ENCODE measurements at regions not wholly inside any gene's neighbourhood (a gene's known extent, or its start where the extent isn't known, plus 50 kb on each side); places are given as distances from the start of the nearest gene placed in this dataset.

GRCh38 chr7:131720703-131721102 is 164.3 kb upstream of the PODXL start:
- TF ChIP-seq POLR2AphosphoS5 (IDR thresholded peaks at IDR 0.05; ENCODE audit: low read depth, low read length): no peak
- TF ChIP-seq TAF1 (IDR thresholded peaks at IDR 0.05; ENCODE audit: low read depth, low read length): no peak
- no peak for TF ChIP-seq POLR2A (IDR thresholded peaks at IDR 0.05; ENCODE audit: low read depth, low read length)
- no peak for TF ChIP-seq SPI1 (IDR thresholded peaks at IDR 0.05; ENCODE audit: low read depth, low read length)
- no peak for TF ChIP-seq PAX5 (IDR thresholded peaks at IDR 0.05; ENCODE audit: insufficient read depth, low read length, severe bottlenecking)
- TF ChIP-seq POU2F2 (IDR thresholded peaks at IDR 0.05; ENCODE audit: low read depth, low read length): no peak
